ENCODE measurements at regions not wholly inside any gene's neighbourhood (a gene's known extent, or its start where the extent isn't known, plus 50 kb on each side); places are given as distances from the start of the nearest gene placed in this dataset.

GRCh38 chr22:48906216-48906835 lies 921.3 kb downstream of the BRD1 start:
- no peaks in the 10 kb centered on the region for H3K27me3 ChIP-seq (ENCODE audit: control insufficient read depth, insufficient read depth, low read length)
- H3K36me3 ChIP-seq (ENCODE audit: control insufficient read depth, insufficient read depth, low read length): no peaks in the 10 kb centered on the region
- POLR2A ChIA-PET: no interaction called here
- CTCF ChIA-PET: no interaction called here
- no peak for TF ChIP-seq CTCF (IDR thresholded peaks at IDR 0.05; ENCODE audit: insufficient read depth, low read depth, low read length)
- no peak overlapping the region for H3K4me3 ChIP-seq (ENCODE audit: low read depth, low read length)
- no peak for DNase-seq (ENCODE audit: low read depth)

- no peaks in the 10 kb centered on the region for H3K36me3 ChIP-seq (ENCODE audit: control insufficient read depth, insufficient read depth, low read length)
- no peak for TF ChIP-seq CTCF (IDR thresholded peaks at IDR 0.05; ENCODE audit: insufficient read depth, low read depth, low read length)
- H3K4me3 ChIP-seq (ENCODE audit: low read depth, low read length): no peak overlapping the region
- DNase-seq (ENCODE audit: low read depth): no peak
- POLR2A ChIA-PET: no interaction called here
- CTCF ChIA-PET: no interaction called here
- no peaks in the 10 kb centered on the region for H3K27me3 ChIP-seq (ENCODE audit: control insufficient read depth, insufficient read depth, low read length)
Measured at GRCh38 chr22:48905206-48905975, 922.3 kb downstream of the BRD1 start.

DNA sequence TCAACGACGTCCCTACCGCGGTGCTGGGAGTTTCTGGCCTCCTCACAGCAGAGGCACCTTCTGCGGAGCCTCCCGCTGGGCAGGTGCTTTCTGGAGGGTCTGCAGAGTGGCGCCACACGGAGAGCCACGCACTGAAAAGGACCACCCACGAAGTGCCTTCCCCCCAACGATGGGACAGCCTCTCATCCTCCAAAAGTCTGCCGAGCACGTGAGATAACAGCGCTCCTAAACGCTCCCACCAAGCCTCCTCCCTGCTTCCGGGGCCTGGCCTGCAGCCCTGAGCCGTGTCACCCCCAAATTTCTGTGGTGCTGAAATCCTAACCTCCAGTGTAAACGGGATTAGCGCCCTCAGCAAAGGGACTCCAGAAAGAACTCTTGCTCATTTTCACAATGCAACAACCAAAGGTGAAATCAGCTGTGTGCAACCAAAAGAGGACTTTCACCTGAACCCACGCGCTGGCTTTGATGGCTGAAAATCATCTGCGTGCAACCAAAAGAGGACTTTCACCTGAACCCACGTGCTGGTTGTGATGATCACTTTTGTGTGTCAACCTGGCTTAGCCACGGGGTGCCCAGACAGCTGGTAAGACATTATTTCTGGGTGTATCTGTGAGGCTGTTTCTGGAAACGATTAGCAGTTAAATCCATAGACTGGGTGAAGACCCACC lies 924.6 kb downstream of the BRD1 start:
- POLR2A ChIA-PET: no interaction called here
- DNase-seq (ENCODE audit: low read depth): no peak
- no peaks in the 10 kb centered on the region for H3K27me3 ChIP-seq (ENCODE audit: control insufficient read depth, insufficient read depth, low read length)
- TF ChIP-seq CTCF (IDR thresholded peaks at IDR 0.05; ENCODE audit: insufficient read depth, low read depth, low read length): no peak
- H3K36me3 ChIP-seq (ENCODE audit: control insufficient read depth, insufficient read depth, low read length): no peaks in the 10 kb centered on the region
- CTCF ChIA-PET: no interaction called here
- no peak overlapping the region for H3K4me3 ChIP-seq (ENCODE audit: low read depth, low read length)

DNA sequence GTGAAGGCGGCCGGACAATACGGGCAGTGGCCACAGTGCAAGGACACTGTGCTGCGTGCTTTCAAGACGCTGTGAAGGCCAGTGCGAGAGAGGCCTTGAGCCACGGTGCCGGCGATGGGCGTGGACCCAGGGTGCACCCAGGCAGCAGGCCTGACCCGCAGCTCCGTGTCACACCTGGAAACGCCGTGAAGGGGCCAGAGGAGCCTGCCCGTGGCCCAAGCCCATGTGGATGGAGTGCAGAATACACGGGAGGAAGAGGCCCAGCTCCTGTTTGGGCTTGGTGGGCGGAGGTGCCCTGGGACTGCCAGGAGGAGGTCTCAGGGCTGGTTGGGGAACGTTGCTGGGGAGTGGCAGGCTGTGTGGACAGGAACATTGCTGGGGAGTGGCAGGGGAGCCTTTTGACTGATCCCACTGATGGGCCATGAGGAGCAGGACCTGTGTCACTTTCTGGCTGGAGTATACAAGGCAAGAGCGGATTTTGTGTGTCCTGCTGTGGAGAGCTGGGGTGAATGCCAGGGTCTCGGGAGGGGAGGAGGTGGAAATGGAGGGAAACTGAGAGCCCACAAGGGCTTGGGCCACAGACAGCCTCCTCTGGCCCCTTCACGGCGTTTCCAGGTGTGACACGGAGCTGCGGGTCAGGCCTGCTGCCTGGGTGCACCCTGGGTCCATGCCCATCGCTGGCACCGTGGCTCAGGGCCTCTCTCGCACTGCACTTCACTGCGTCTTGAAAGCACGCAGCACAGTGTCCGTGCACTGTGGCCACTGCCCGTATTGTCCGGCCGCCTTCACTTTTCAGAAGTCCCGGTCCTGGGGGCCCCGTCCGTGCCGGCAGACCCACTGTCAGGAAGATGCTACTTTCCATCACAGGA lies 925.4 kb downstream of the BRD1 start:
- DNase-seq (ENCODE audit: low read depth): no peak
- Histone ChIP-seq H3K36me3 (ENCODE audit: control insufficient read depth, insufficient read depth, low read length) (no peaks in the 10 kb centered on the region), H3K27me3 (ENCODE audit: control insufficient read depth, insufficient read depth, low read length) (no peaks in the 10 kb centered on the region), H3K4me3 (ENCODE audit: low read depth, low read length) (no peak overlapping the region)
- CTCF ChIA-PET: no interaction called here
- POLR2A ChIA-PET: no interaction called here
- no peak for TF ChIP-seq CTCF (IDR thresholded peaks at IDR 0.05; ENCODE audit: insufficient read depth, low read depth, low read length)

GRCh38 chr22:48901324-48901723 lies 926.3 kb downstream of the BRD1 start:
- TF ChIP-seq CTCF (IDR thresholded peaks at IDR 0.05; ENCODE audit: insufficient read depth, low read depth, low read length): no peak
- POLR2A ChIA-PET: no interaction called here
- CTCF ChIA-PET: interaction anchor here (0.6 kb wide), 1 partner anchor 607 kb away, joined by 3 read pairs; no protein-coding TSS in a partner anchor
- Histone ChIP-seq H3K27me3 (ENCODE audit: control insufficient read depth, insufficient read depth, low read length) (no peaks in the 10 kb centered on the region), H3K4me3 (ENCODE audit: low read depth, low read length) (no peak overlapping the region), H3K36me3 (ENCODE audit: control insufficient read depth, insufficient read depth, low read length) (no peaks in the 10 kb centered on the region)
- DNase-seq (ENCODE audit: low read depth): no peak

Measured in BJ (cell line).